CD14-positive monocyte (primary cell): ENCODE measurements at regions not wholly inside any gene's neighbourhood (a gene's known extent, or its start where the extent isn't known, plus 50 kb on each side); places are given as distances from the start of the nearest gene placed in this dataset.
A peak's percentile ranks its signal among the peaks of the same experiment; 100 is the strongest.

ENCODE experiments used
- DNase-seq, 3 donors: peaks; one replicate each; pipeline ENCODE4 v3.0.0-alpha.2; 2011 to 2022
- H2AFZ ChIP-seq: 2 replicates; pipeline ENCODE4 v1.6.0; 2012; ENCODE audit warnings: mild to moderate bottlenecking, low read depth, low read length, inconsistent platforms; ENCODE audit not compliant: insufficient read depth, poor library complexity, severe bottlenecking
- H3K27ac ChIP-seq, 2 donors: 1 replicate in 1 of 2; 2 replicates in 1 of 2; pipeline ENCODE4 v1.5.1; 2012 to 2013; ENCODE audit warnings: low read length in 2 of 2, control low read depth in 1 of 2, inconsistent platforms in 1 of 2, low read depth in 1 of 2, mild to moderate bottlenecking in 1 of 2
- H3K27me3 ChIP-seq, 2 donors: one replicate each; pipeline versions ENCODE4 v1.6.0 to v1.6.1; 2011 to 2013; ENCODE audit warnings: low read length in 2 of 2; ENCODE audit not compliant: control insufficient read depth in 2 of 2, insufficient read depth in 2 of 2
- H3K36me3 ChIP-seq, 2 donors: replicated peaks in 1 of 2; 1 replicate in 1 of 2; 2 replicates in 1 of 2; pipeline versions ENCODE4 v1.5.1 to v1.6.1; 2012 to 2013; ENCODE audit warnings: low read length in 2 of 2, control low read depth in 1 of 2, inconsistent platforms in 1 of 2, mild to moderate bottlenecking in 1 of 2; ENCODE audit not compliant: insufficient read depth in 2 of 2, control insufficient read depth in 1 of 2
- H3K4me1 ChIP-seq, 2 donors: 1 replicate in 1 of 2; 2 replicates in 1 of 2; pipeline versions ENCODE4 v1.5.1 to v1.6.1; 2012 to 2013; ENCODE audit warnings: low read length in 2 of 2, control low read depth in 1 of 2, inconsistent platforms in 1 of 2, mild to moderate bottlenecking in 1 of 2, moderate library complexity in 1 of 2; ENCODE audit not compliant: insufficient read depth in 2 of 2, control insufficient read depth in 1 of 2
- H3K4me2 ChIP-seq: replicated peaks from 2 replicates; pipeline ENCODE3; 2012; ENCODE audit warnings: low read length, moderate library complexity, mild to moderate bottlenecking; ENCODE audit not compliant: poor library complexity, severe bottlenecking; ENCODE audit errors: extremely low read depth
- H3K4me3 ChIP-seq, 3 experiments: fragments of 200-600 bp in 1 of 3; sonication (generic) in 1 of 3; replicated peaks in 1 of 3; 1 replicate in 2 of 3; 2 replicates in 1 of 3; pipeline ENCODE4 v1.5.1; 2011 to 2013; ENCODE audit warnings: low read length in 3 of 3, mild to moderate bottlenecking in 3 of 3, control low read depth in 2 of 3, low read depth in 2 of 3, inconsistent platforms in 1 of 3, moderate library complexity in 1 of 3
- H3K79me2 ChIP-seq: 2 replicates; pipeline ENCODE4 v1.6.0; 2012; ENCODE audit warnings: mild to moderate bottlenecking, control low read depth, inconsistent platforms, low read length, moderate library complexity; ENCODE audit not compliant: insufficient read depth
- H3K9ac ChIP-seq: 2 replicates; pipeline ENCODE4 v1.6.0; 2017; ENCODE audit warnings: low read length, mild to moderate bottlenecking; ENCODE audit not compliant: insufficient read depth, poor library complexity, severe bottlenecking
- H3K9me3 ChIP-seq, 2 donors: replicated peaks in 1 of 2; 1 replicate in 1 of 2; 2 replicates in 1 of 2; pipeline versions ENCODE4 v1.5.1 to v1.6.1; 2012 to 2013; ENCODE audit warnings: low read length in 2 of 2, control low read depth in 1 of 2; ENCODE audit not compliant: control insufficient read depth in 1 of 2, insufficient read depth in 1 of 2
- H4K20me1 ChIP-seq: 2 replicates; pipeline ENCODE4 v1.6.0; 2012; ENCODE audit warnings: mild to moderate bottlenecking, low read length, control low read depth, moderate library complexity; ENCODE audit not compliant: insufficient read depth
- H3K27ac Mint-ChIP-seq, 7 donors: one replicate each; pipeline ENCODE4 v1.8.0; 2020; ENCODE audit warnings: mild to moderate bottlenecking in 7 of 7, mixed read lengths in 7 of 7, moderate library complexity in 6 of 7, inconsistent platforms in 2 of 7
- H3K27me3 Mint-ChIP-seq, 3 donors: one replicate each; pipeline ENCODE4 v1.8.0; 2021 to 2022; ENCODE audit warnings: low read depth in 3 of 3, mild to moderate bottlenecking in 3 of 3, mixed read lengths in 3 of 3, moderate library complexity in 3 of 3, inconsistent platforms in 1 of 3
- H3K36me3 Mint-ChIP-seq, 2 donors: one replicate each; pipeline ENCODE4 v1.8.0; 2020; ENCODE audit warnings: mixed read lengths in 2 of 2, inconsistent platforms in 1 of 2, mild to moderate bottlenecking in 1 of 2
- H3K4me1 Mint-ChIP-seq: one replicate; pipeline ENCODE4 v1.8.0; 2020; ENCODE audit warnings: mild to moderate bottlenecking, mixed read lengths
- H3K4me3 Mint-ChIP-seq, 2 donors: one replicate each; pipeline ENCODE4 v1.8.0; 2020; ENCODE audit warnings: mild to moderate bottlenecking in 2 of 2, mixed read lengths in 2 of 2, moderate library complexity in 1 of 2
- H3K9me3 Mint-ChIP-seq, 7 donors: one replicate each; pipeline ENCODE4 v1.8.0; 2020 to 2022; ENCODE audit warnings: mixed read lengths in 7 of 7, mild to moderate bottlenecking in 6 of 7, moderate library complexity in 6 of 7, inconsistent platforms in 2 of 7
- WGBS: methylation state at CpG from one replicate; pipeline ENCODE4 v1.1.5; 2013; ENCODE audit warnings: missing lambda C conversion rate; ENCODE audit not compliant: insufficient coverage; 5-methylcytosine and 5-hydroxymethylcytosine counted together
- intact Hi-C, 2 donors: fragments of 100-400 bp; cut with micrococcal nuclease; formaldehyde crosslinking; loops; one replicate each; pipeline versions ENCODE4 v1.15.0 to v1.15.1; 2023
- TF ChIP-seq, protein P1 (sequence below): fragments of 200-600 bp; IDR thresholded peaks from one replicate; pipeline ENCODE4 v1.8.0; 2022; ENCODE audit warnings: antibody characterized with exemption, mild to moderate bottlenecking

GRCh38 chr18:10089881-10090280, 176.1 kb downstream of the VAPA start:
- H2AFZ ChIP-seq: no peak overlapping the region
- no peak overlapping the region for H3K27ac ChIP-seq
- no peaks in the 10 kb centered on the region for H3K36me3 ChIP-seq
- no peaks in the 10 kb centered on the region for H4K20me1 ChIP-seq
- H3K27me3 Mint-ChIP-seq: peaks cover 0 to 5% (median 2%) of the 10 kb centered on the region in 3 donors
- H3K9ac ChIP-seq: no peak overlapping the region
- H3K4me1 Mint-ChIP-seq: peaks cover 17% of the 10 kb centered on the region
- H3K27ac Mint-ChIP-seq: peak overlapping the region in 2 of 7 donors; percentile 32 to 54
- intact Hi-C loops: no loop called here
- TF ChIP-seq, protein P1, sequence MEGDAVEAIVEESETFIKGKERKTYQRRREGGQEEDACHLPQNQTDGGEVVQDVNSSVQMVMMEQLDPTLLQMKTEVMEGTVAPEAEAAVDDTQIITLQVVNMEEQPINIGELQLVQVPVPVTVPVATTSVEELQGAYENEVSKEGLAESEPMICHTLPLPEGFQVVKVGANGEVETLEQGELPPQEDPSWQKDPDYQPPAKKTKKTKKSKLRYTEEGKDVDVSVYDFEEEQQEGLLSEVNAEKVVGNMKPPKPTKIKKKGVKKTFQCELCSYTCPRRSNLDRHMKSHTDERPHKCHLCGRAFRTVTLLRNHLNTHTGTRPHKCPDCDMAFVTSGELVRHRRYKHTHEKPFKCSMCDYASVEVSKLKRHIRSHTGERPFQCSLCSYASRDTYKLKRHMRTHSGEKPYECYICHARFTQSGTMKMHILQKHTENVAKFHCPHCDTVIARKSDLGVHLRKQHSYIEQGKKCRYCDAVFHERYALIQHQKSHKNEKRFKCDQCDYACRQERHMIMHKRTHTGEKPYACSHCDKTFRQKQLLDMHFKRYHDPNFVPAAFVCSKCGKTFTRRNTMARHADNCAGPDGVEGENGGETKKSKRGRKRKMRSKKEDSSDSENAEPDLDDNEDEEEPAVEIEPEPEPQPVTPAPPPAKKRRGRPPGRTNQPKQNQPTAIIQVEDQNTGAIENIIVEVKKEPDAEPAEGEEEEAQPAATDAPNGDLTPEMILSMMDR: no peak
- WGBS: 80% methylated on average over 1 of the region's 4 CpGs
- no peaks in the 10 kb centered on the region for H3K79me2 ChIP-seq
- H3K4me3 Mint-ChIP-seq: no peak overlapping the region
- peaks cover 8 to 12% of the 10 kb centered on the region in 2 donors for H3K4me1 ChIP-seq
- peaks cover 0 to 2% of the 10 kb centered on the region in 2 donors for H3K9me3 ChIP-seq
- no peak overlapping the region for H3K4me2 ChIP-seq
- H3K4me3 ChIP-seq: no peak overlapping the region
- peaks cover 0 to 4% (median 2%) of the 10 kb centered on the region in 7 donors for H3K9me3 Mint-ChIP-seq
- no peak for DNase-seq
- H3K27me3 ChIP-seq: no peaks in the 10 kb centered on the region
- no peaks in the 10 kb centered on the region for H3K36me3 Mint-ChIP-seq

GRCh38 chr18:10090668-10091067, 176.9 kb downstream of the VAPA start:
- H4K20me1 ChIP-seq: no peaks in the 10 kb centered on the region
- H3K36me3 ChIP-seq: no peaks in the 10 kb centered on the region
- Mint-ChIP-seq H3K27ac (no peak overlapping the region), H3K36me3 (no peaks in the 10 kb centered on the region), H3K9me3 (peaks cover 0 to 2% (median 0%) of the 10 kb centered on the region in 7 donors), H3K4me3 (no peak overlapping the region), H3K4me1 (peaks cover 20% of the 10 kb centered on the region), H3K27me3 (peaks cover 0 to 7% (median 2%) of the 10 kb centered on the region in 3 donors)
- no peak overlapping the region for H3K27ac ChIP-seq
- 83% methylated on average over 3 of the region's 4 CpGs for WGBS
- no peak overlapping the region for H3K4me3 ChIP-seq
- no peaks in the 10 kb centered on the region for H3K27me3 ChIP-seq
- H3K9me3 ChIP-seq: no peaks in the 10 kb centered on the region
- no peak overlapping the region for H3K4me2 ChIP-seq
- intact Hi-C loops: no loop called here
- no peak overlapping the region for H2AFZ ChIP-seq
- DNase-seq: no peak
- H3K9ac ChIP-seq: no peak overlapping the region
- TF ChIP-seq, protein P1: no peak
- peaks cover 8 to 15% of the 10 kb centered on the region in 2 donors for H3K4me1 ChIP-seq
- H3K79me2 ChIP-seq: no peaks in the 10 kb centered on the region
